Omental fat pad (tissue), 3 donors: ENCODE measurements at regions not wholly inside any gene's neighbourhood (a gene's known extent, or its start where the extent isn't known, plus 50 kb on each side); places are given as distances from the start of the nearest gene placed in this dataset.

Experiments
- ATAC-seq: fragments of 150-250 bp; one replicate; pipeline ENCODE4 v1.9.1; 2016; ENCODE audit warnings: mild to moderate bottlenecking, moderate library complexity; ENCODE audit not compliant: low FRiP score
- DNase-seq: peaks from one replicate; pipeline ENCODE4 v3.0.0-alpha.2; 2019; ENCODE audit warnings: low spot score
- CTCF ChIP-seq, 3 donors: fragments of 450-650 bp; IDR thresholded peaks; one replicate each; pipeline ENCODE4 v1.5.1; 2016 to 2017; ENCODE audit warnings: antibody characterized with exemption in 3 of 3, mild to moderate bottlenecking in 3 of 3, moderate library complexity in 2 of 3

- no peak for DNase-seq
- no peak for ATAC-seq
- no peak for TF ChIP-seq CTCF (IDR thresholded peaks at IDR 0.05)
Measured at GRCh38 chr20:58139849-58140786, 88.3 kb downstream of the ANKRD60 start.

GRCh38 chr20:58138395-58138794, 90.1 kb downstream of the ANKRD60 start:
- TF ChIP-seq CTCF (IDR thresholded peaks at IDR 0.05), result no peak
- ATAC-seq (no peak), DNase-seq (no peak)

- no peak for ATAC-seq
- DNase-seq, result no peak
- no peak for TF ChIP-seq CTCF (IDR thresholded peaks at IDR 0.05)
Measured at GRCh38 chr20:58137651-58138265, 90.7 kb downstream of the ANKRD60 start.

- no peak for TF ChIP-seq CTCF (IDR thresholded peaks at IDR 0.05)
- no peak for ATAC-seq
- DNase-seq, result no peak
Measured at GRCh38 chr20:58137236-58137635, 91.2 kb downstream of the ANKRD60 start.

- DNase-seq (no peak), ATAC-seq (no peak)
- TF ChIP-seq CTCF (IDR thresholded peaks at IDR 0.05), result no peak
Measured at GRCh38 chr20:58136149-58136484, 92.3 kb downstream of the ANKRD60 start.

GRCh38 chr20:58135441-58136148, 92.9 kb downstream of the ANKRD60 start:
- DNase-seq, result no peak
- no peak for TF ChIP-seq CTCF (IDR thresholded peaks at IDR 0.05)
- ATAC-seq, result no peak
